ENCODE measurements at regions not wholly inside any gene's neighbourhood (a gene's known extent, or its start where the extent isn't known, plus 50 kb on each side); places are given as distances from the start of the nearest gene placed in this dataset.

GRCh38 chr10:78591066-78591465 lies 477.7 kb upstream of the ZMIZ1 start:
- H3K27me3 ChIP-seq = no peaks in the 10 kb centered on the region
- no peak for DNase-seq
- H3K36me3 ChIP-seq = no peaks in the 10 kb centered on the region
- no peak overlapping the region for H3K4me3 ChIP-seq (ENCODE audit: low read depth, low read length)
- peaks cover 16% of the 10 kb centered on the region for H3K4me1 ChIP-seq
- no peaks in the 10 kb centered on the region for H3K9me3 ChIP-seq
- TF ChIP-seq, protein P1, sequence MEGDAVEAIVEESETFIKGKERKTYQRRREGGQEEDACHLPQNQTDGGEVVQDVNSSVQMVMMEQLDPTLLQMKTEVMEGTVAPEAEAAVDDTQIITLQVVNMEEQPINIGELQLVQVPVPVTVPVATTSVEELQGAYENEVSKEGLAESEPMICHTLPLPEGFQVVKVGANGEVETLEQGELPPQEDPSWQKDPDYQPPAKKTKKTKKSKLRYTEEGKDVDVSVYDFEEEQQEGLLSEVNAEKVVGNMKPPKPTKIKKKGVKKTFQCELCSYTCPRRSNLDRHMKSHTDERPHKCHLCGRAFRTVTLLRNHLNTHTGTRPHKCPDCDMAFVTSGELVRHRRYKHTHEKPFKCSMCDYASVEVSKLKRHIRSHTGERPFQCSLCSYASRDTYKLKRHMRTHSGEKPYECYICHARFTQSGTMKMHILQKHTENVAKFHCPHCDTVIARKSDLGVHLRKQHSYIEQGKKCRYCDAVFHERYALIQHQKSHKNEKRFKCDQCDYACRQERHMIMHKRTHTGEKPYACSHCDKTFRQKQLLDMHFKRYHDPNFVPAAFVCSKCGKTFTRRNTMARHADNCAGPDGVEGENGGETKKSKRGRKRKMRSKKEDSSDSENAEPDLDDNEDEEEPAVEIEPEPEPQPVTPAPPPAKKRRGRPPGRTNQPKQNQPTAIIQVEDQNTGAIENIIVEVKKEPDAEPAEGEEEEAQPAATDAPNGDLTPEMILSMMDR (IDR thresholded peaks at IDR 0.05; ENCODE audit: low read depth, low read length) = no peak

DNA sequence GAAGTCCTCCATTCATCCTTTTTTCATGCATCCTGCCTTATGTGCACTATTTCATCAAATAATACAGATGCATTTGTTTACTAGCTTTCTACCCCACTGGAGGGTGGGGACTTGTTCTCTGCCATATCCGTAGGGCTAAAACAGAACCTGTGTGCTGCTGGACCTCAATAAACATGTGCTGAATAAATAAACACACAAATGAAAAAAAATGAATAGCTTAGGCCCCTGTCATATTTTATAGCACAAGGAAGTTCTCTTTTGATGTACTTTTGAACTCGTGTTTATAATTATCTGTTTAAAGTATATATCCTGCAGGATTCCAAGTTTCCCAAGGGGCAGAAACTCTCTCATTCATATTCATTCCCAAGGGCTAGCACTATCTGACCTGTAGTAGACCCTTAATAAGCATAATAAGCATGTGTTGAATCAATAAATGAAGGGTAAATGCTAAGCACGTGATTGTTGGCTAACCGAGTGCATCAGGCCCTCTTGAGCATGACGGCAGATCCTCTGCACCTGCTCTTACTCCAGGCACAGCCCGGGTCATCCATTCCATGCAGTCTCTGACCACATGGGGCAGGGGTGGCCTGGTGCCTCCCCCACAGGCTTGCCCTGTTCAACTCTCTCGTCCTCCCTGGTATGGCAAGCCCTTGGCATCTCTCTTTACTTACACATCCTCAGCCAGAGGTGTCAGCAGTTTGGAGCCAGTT lies 474.1 kb upstream of the ZMIZ1 start:
- no peak for DNase-seq
- H3K9me3 ChIP-seq = no peaks in the 10 kb centered on the region
- TF ChIP-seq, protein P1 (IDR thresholded peaks at IDR 0.05; ENCODE audit: low read depth, low read length) = no peak
- H3K4me1 ChIP-seq = peaks cover 3% of the 10 kb centered on the region; the same call in 1 of the 2 replicates
- no peaks in the 10 kb centered on the region for H3K36me3 ChIP-seq
- H3K4me3 ChIP-seq (ENCODE audit: low read depth, low read length) = no peak overlapping the region
- no peaks in the 10 kb centered on the region for H3K27me3 ChIP-seq

DNA sequence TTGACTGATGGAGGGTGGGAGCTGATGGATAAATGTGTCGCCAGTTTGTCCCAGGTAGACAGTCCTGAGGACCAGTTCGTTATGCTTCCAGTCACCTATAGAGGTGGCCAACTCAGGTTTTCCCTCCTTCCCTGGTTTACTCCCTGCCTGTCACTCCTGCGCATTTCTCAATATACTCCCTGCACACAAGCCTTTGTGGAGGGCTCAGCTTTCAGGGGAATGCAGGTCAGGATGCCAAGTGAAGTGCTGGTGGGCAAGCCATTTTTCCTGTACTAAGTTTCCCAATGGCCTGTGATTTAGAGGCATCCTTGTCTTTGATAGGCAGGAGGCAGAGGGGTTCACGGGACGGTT lies 473.5 kb upstream of the ZMIZ1 start:
- TF ChIP-seq, protein P1 (IDR thresholded peaks at IDR 0.05; ENCODE audit: low read depth, low read length) = no peak
- no peaks in the 10 kb centered on the region for H3K36me3 ChIP-seq
- no peaks in the 10 kb centered on the region for H3K9me3 ChIP-seq
- H3K27me3 ChIP-seq = no peaks in the 10 kb centered on the region
- no peak overlapping the region for H3K4me3 ChIP-seq (ENCODE audit: low read depth, low read length)
- DNase-seq = no peak
- peaks cover 3% of the 10 kb centered on the region; the same call in 1 of the 2 replicates for H3K4me1 ChIP-seq

DNA sequence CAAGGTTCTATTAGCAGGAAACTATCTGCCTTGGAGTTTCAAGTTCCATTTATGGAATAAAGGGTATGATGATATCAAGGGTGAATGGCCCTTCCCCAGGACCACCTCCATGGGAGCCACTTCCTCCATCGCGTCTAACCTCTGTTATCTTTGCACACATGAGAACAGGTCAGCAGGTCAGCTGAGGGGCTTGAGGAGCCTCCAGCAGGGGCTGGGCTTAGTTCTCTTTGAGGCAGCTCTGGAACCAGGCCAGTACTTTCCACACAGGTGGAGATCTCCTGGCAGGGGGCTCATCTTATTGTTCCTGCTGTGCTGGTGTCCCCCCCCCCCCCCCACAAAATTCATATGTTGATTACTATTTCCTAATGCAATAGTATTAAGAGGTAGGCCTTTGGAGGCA lies 472.2 kb upstream of the ZMIZ1 start:
- TF ChIP-seq, protein P1 (IDR thresholded peaks at IDR 0.05; ENCODE audit: low read depth, low read length) = no peak
- Histone ChIP-seq H3K4me3 (ENCODE audit: low read depth, low read length) (no peak overlapping the region), H3K4me1 (no peaks in the 10 kb centered on the region), H3K36me3 (no peaks in the 10 kb centered on the region), H3K9me3 (no peaks in the 10 kb centered on the region), H3K27me3 (no peaks in the 10 kb centered on the region)
- no peak for DNase-seq

- H3K9me3 ChIP-seq = no peaks in the 10 kb centered on the region
- no peaks in the 10 kb centered on the region for H3K36me3 ChIP-seq
- H3K27me3 ChIP-seq = no peaks in the 10 kb centered on the region
- no peak for DNase-seq
- TF ChIP-seq, protein P1 (IDR thresholded peaks at IDR 0.05; ENCODE audit: low read depth, low read length) = no peak
- H3K4me1 ChIP-seq = no peaks in the 10 kb centered on the region
- no peak overlapping the region for H3K4me3 ChIP-seq (ENCODE audit: low read depth, low read length)
These were observed 470.8 kb upstream of the ZMIZ1 start for GRCh38 chr10:78597796-78598555.
